KBM-7 (cell line): ENCODE measurements at regions not wholly inside any gene's neighbourhood (a gene's known extent, or its start where the extent isn't known, plus 50 kb on each side); places are given as distances from the start of the nearest gene placed in this dataset.
"Not testable (repeated sequence)": the region's sequence is repeated elsewhere in the genome, so short reads cannot be mapped to it uniquely, and the experiment has no call there.

Experiments
- DNase-seq: peaks from one replicate; pipeline ENCODE4 v3.0.0-alpha.2; 2015
- in situ Hi-C: fragments of 300-500 bp; cut with MboI; formaldehyde crosslinking; loops from 2 replicates; pipeline ENCODE4 v1.14.3; 2020; ENCODE audit warnings: low sequenced_read_pairs, low pct_unique_long_range_greater_than_20kb, mixed read lengths

DNA sequence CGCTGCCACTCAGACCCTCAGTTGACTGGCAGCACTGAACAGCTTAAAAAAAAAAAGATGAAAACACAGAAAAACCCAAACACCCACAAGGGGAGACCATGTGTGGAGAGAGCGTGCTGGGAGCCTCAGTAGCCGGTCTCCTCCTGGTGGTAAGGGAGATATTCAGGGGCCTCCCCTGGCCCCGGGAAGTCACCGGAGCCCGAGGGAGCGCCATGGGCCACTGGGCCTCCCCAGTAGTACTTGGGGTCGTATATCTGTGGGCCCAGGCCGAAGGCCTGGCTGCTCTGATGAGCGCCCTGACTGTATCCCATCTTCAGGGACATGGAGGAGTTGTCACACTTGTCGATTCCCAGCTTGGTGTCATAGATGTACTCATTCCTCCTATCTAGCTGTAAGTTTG, 145.7 kb upstream of the TEKT4 start:
- in situ Hi-C loops: no loop called here
- DNase-seq: no peak

DNA sequence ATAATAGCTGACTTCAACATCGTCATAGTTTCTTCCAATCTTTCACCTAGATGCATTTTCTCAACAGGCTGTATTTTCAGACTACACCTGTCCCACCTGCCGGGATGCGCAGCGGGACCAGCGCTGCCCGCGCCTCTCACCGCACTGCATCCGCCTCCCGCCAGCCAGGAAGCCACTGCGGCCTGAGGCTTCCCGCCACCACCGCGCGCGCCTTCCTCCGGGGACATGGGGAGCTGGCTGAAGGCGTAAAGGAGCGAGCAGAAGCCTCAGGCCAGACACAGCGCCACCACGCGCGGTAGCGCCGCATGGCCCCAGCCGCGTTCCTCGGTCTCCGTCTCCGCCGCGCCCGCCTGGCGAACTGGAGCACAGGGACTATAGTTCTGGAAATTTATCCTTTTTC, 135.7 kb upstream of the TEKT4 start:
- DNase-seq: peak; percentile 28
- in situ Hi-C loops: not testable (repeated sequence)

GRCh38 chr2:94737145-94737544, 134.1 kb upstream of the TEKT4 start:
- DNase-seq, in situ Hi-C loops: not testable (repeated sequence)

GRCh38 chr2:94737736-94738342, 133.4 kb upstream of the TEKT4 start:
- in situ Hi-C loops, DNase-seq: not testable (repeated sequence)

GRCh38 chr2:94753466-94753998, 117.7 kb upstream of the TEKT4 start:
- DNase-seq: no peak

DNA sequence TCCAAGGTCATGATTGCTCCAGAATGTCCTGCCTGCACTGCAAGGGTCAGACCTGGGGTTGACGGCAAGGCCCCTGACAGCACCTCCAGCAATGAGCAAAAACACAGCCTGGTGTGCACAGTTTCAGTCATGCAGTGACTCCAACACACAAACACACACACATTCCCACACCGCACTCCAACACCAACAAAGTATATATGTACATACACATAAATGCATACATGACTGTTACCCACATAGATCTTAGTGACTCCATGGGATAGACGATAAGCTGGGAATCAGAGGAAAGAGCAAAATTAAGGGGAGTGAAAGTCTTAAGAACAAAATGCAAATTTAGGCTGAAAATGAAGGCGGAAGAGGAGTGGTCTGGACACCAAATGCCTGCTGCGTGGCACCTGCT, 112.7 kb upstream of the TEKT4 start:
- no peak for DNase-seq
- in situ Hi-C loops: no loop called here

More at GRCh38 chr2:94753466-94753998, 117.7 kb upstream of the TEKT4 start:
- in situ Hi-C loops: no loop called here

DNA sequence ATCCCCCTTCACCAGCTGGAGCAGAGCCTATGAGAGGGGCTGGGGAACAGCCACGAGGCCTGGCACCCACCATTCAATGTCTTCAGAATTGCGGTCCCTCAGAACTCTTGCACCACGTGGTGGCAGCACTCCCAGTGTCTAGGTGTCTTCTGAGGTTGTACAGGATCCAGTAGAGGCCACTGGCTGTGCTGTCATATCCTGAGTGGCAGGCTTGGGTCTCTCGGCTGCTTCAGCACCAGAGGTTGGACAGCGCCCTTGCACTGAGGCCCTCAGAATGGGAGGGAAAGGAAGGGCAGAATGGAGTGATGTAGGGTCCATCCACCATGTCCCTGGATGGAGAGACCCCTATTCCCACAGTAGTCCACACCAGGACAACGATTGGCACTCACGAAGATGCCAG, 112.0 kb upstream of the TEKT4 start:
- in situ Hi-C loops: no loop called here
- DNase-seq: peak; percentile 34

GRCh38 chr2:94762600-94762999, 108.6 kb upstream of the TEKT4 start:
- in situ Hi-C loops: no loop called here

DNA sequence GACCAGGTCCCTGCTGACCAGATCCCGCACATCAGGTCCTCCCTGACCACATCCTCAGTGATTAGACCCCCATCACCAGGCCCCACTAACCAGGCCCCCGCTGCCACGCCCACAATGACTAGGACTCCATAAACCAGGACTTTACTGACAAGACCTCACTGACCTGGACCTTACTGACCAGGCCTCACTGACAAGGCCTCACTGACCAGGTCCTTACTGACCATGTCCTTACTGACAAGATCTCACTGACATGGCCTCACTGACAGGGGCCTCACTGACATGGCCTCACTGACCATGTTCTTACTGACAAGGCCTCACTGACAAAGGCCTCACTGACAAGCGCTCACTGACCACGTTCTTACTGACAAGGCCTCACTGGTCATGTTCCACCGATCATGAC, 107.9 kb upstream of the TEKT4 start:
- DNase-seq: no peak
- in situ Hi-C loops: no loop called here

More at GRCh38 chr2:94762600-94762999, 108.6 kb upstream of the TEKT4 start:
- DNase-seq: no peak

- in situ Hi-C loops, DNase-seq: not testable (repeated sequence)
Observed at GRCh38 chr2:94764331-94764730, 106.9 kb upstream of the TEKT4 start.

DNA sequence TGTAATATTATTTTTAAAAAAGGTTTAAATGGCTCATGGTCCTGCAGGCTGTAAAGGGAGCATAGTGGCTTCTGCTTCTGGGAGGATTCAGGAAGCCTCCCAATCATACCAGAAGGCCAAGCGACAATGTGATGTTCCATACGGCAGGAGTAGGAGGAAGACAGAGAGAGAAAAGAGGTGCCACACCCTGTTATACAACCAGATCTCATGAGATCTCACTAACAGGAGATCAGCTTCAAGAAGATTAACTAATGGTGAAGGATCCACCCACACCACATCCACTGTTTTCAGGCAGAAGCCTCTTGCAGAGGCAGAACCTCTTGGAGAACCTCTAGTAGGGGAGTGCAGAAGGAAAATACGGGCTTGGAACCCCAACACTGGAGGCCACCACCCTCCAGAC, 103.9 kb upstream of the TEKT4 start:
- in situ Hi-C loops: no loop called here
- no peak for DNase-seq

- in situ Hi-C loops: no loop called here
- no peak for DNase-seq
Observed at GRCh38 chr2:94769733-94770132, 101.5 kb upstream of the TEKT4 start.

DNA sequence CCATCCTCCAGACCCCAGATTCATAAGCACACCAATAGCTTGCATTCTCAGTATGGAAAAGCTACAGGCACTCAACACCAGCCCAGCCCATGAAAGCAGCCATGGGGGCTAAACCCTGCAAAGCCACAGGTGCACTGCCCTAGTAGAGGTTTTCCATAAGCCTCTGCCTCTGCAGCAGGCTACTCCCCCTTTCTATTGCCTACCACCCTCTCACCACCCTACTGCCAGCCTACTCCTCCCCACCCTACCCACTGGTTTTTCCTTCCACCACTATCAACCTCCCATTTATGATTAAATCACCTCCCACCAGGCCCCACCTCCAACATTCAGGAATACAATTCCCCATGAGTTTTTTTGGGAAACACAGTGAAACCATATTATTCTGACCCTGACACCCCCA, 96.4 kb upstream of the TEKT4 start:
- DNase-seq: no peak
- in situ Hi-C loops: no loop called here

DNA sequence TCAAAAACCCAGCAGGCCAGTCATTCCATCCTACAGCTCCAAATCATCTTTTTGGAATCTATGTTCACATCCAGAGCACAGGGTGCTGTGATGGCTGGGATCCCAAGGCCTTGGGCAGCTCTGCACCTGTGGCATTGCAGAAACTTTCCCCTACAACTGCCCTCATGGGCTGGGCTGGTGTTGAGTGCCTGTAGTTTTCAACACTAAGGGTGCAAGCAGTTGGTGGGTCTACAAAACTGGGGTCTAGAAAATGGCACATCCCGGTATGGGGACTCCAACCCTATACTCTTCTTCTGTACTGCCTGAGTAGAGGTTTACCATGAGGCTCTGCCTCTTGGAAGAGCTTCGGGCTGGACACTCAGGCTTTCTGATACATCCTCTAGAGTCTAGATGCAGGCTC, 95.2 kb upstream of the TEKT4 start:
- in situ Hi-C loops: no loop called here
- DNase-seq: no peak

DNA sequence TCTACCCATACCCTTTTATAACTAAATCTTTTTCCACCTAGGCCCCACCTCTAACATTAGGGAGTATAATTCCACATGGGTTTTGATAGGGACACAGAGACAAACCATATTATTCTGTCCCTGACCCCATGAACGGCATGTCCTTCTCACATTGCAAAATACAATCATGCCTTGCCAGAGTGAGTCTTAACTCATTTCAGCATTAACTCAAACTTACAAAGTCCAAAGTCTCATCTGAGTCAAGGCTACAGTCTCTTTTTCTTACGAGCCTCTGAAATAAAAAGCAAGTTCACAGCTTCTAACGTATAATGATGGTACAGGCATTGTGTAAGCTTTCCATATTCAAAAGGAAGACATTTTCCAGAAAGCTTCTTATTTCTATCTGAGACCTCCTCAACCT, 86.1 kb upstream of the TEKT4 start:
- in situ Hi-C loops, DNase-seq: not testable (repeated sequence)

- in situ Hi-C loops, DNase-seq: not testable (repeated sequence)
Observed at GRCh38 chr2:94786424-94786823, 84.8 kb upstream of the TEKT4 start.

- in situ Hi-C loops, DNase-seq: not testable (repeated sequence)
Observed at GRCh38 chr2:94790169-94790568, 81.1 kb upstream of the TEKT4 start.

DNA sequence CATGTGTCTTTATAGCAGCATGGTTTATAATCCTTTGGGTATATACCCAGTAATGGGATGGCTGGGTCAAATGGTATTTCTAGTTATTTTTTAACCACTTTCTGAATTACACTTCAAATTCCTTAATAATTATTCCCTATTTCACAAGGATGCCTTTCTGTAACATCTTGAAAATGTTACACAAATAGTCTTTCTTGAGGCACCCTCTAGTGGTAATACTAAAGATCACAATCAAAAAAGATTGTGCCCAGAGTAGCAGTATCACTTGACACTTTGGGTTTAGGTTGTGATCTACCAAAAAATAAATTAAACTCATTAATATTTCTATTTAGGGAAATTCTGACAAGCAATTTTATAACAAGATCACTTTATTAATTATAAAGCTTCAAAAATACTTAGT, 74.0 kb upstream of the TEKT4 start:
- peak; percentile 5 for DNase-seq
- in situ Hi-C loops: not testable (repeated sequence)
